GM12878 (cell line): ENCODE measurements at regions not wholly inside any gene's neighbourhood (a gene's known extent, or its start where the extent isn't known, plus 50 kb on each side); places are given as distances from the start of the nearest gene placed in this dataset.

Source experiments
- DPF2 ChIP-seq: fragments of 450-650 bp; IDR thresholded peaks from 2 replicates; pipeline ENCODE4 v1.6.1; 2017; ENCODE audit warnings: mild to moderate bottlenecking
- GATAD2B ChIP-seq: fragments of 450-650 bp; conservative IDR thresholded peaks from 2 replicates; pipeline ENCODE4 v1.6.1; 2017; ENCODE audit warnings: low read depth, mild to moderate bottlenecking, moderate library complexity
- HCFC1 ChIP-seq: fragments of 150-350 bp; IDR thresholded peaks from 2 replicates; pipeline ENCODE4 v1.6.1; 2014; ENCODE audit warnings: low read length
- IRF5 ChIP-seq: fragments of 450-650 bp; IDR thresholded peaks from 2 replicates; pipeline ENCODE4 v1.6.1; 2017; ENCODE audit warnings: borderline replicate concordance
- KDM1A ChIP-seq: fragments of 200-600 bp; sonication (generic); IDR thresholded peaks from 2 replicates; pipeline ENCODE4 v1.6.1; 2016; ENCODE audit warnings: borderline replicate concordance
- NFYB ChIP-seq: IDR thresholded peaks from 2 replicates; pipeline ENCODE4 v1.6.1; 2011; ENCODE audit warnings: low read depth, mild to moderate bottlenecking, low read length, improper control_type of control experiment, moderate library complexity; ENCODE audit not compliant: insufficient read depth
- RUNX3 ChIP-seq: IDR thresholded peaks from 2 replicates; pipeline ENCODE4 v1.6.1; 2012; ENCODE audit warnings: low read length, inconsistent platforms
- USF1 ChIP-seq: IDR thresholded peaks from 2 replicates; pipeline ENCODE4 v1.6.1; 2011; ENCODE audit warnings: borderline replicate concordance, low read depth, mild to moderate bottlenecking, moderate library complexity, mixed read lengths, low read length; ENCODE audit not compliant: insufficient read depth; ENCODE audit errors: extremely low read length
- ZBTB40 ChIP-seq: fragments of 450-650 bp; IDR thresholded peaks from 2 replicates; pipeline ENCODE4 v1.6.1; 2016; ENCODE audit warnings: mild to moderate bottlenecking, moderate library complexity, borderline replicate concordance
- ZNF592 ChIP-seq: fragments of 450-650 bp; IDR thresholded peaks from 2 replicates; pipeline ENCODE4 v1.6.1; 2017; ENCODE audit warnings: mild to moderate bottlenecking, moderate library complexity

GRCh38 chr7:52462474-52462873, 573.0 kb upstream of the POM121L12 start (continued):
- TF ChIP-seq ZNF592 (no peak), HCFC1 (no peak), DPF2 (no peak), USF1 (no peak), GATAD2B (no peak), NFYB (no peak), ZBTB40 (no peak), IRF5 (no peak), KDM1A (no peak), RUNX3 (no peak)
- TF ChIP-seq, all 136 proteins: peak for 0
